Neural cell (in vitro differentiated cells): ENCODE measurements at regions not wholly inside any gene's neighbourhood (a gene's known extent, or its start where the extent isn't known, plus 50 kb on each side); places are given as distances from the start of the nearest gene placed in this dataset.
A peak's percentile ranks its signal among the peaks of the same experiment; 100 is the strongest.

Experiments used
- H2AFZ ChIP-seq: fragments of 200-600, 300-800 bp; sonication (generic), shearing (Covaris generic); 2 replicates; pipeline ENCODE4 v1.6.0; 2014; ENCODE audit warnings: low read depth, mild to moderate bottlenecking, antibody characterized with exemption, low read length, moderate library complexity
- H3F3A ChIP-seq: fragments of 200-600 bp; shearing (Covaris generic); 2 replicates; pipeline ENCODE4 v1.6.1; 2016; ENCODE audit warnings: mild to moderate bottlenecking, moderate library complexity, mixed read lengths, antibody characterized with exemption, low read length; ENCODE audit not compliant: insufficient read depth, poor library complexity, severe bottlenecking
- H3K27ac ChIP-seq: fragments of 200-600, 300-800 bp; sonication (generic), shearing (Covaris generic); 2 replicates; pipeline ENCODE4 v1.5.1; 2014; ENCODE audit warnings: mild to moderate bottlenecking, low read length, moderate library complexity
- H3K27me3 ChIP-seq: fragments of 300-800, 200-600 bp; sonication (generic), shearing (Covaris generic); 2 replicates; pipeline ENCODE4 v1.6.0; 2014; ENCODE audit warnings: mild to moderate bottlenecking, low read depth, low read length, moderate library complexity; ENCODE audit not compliant: insufficient read depth
- H3K36me3 ChIP-seq: fragments of 300-800, 200-600 bp; sonication (generic), shearing (Covaris generic); 2 replicates; pipeline ENCODE4 v1.5.1; 2014; ENCODE audit warnings: mild to moderate bottlenecking, antibody characterized with exemption, low read length, moderate library complexity; ENCODE audit not compliant: insufficient read depth
- H3K4me2 ChIP-seq: fragments of 300-800, 200-600 bp; sonication (generic), shearing (Covaris generic); 2 replicates; pipeline ENCODE4 v1.6.0; 2014; ENCODE audit warnings: mild to moderate bottlenecking, low read length
- H3K4me3 ChIP-seq: fragments of 300-800, 200-600 bp; sonication (generic), shearing (Covaris generic); 2 replicates; pipeline ENCODE4 v1.5.1; 2014; ENCODE audit warnings: mild to moderate bottlenecking, low read length, moderate library complexity
- H3K79me2 ChIP-seq: fragments of 200-600 bp; shearing (Covaris generic); replicated peaks from 2 replicates; pipeline ENCODE4 v1.6.0; 2014; ENCODE audit warnings: mild to moderate bottlenecking, low read length, moderate library complexity; ENCODE audit not compliant: insufficient read depth
- H3K9ac ChIP-seq: fragments of 300-800, 200-600 bp; sonication (generic), shearing (Covaris generic); 2 replicates; pipeline ENCODE4 v1.6.1; 2016; ENCODE audit warnings: mild to moderate bottlenecking, low read length, mixed read lengths
- H3K9me2 ChIP-seq: fragments of 200-600 bp; shearing (Covaris generic); 2 replicates; pipeline ENCODE4 v1.6.1; 2016; ENCODE audit warnings: mild to moderate bottlenecking, low read length, mixed read lengths; ENCODE audit not compliant: insufficient read depth
- H3K9me3 ChIP-seq: fragments of 200-600, 300-800 bp; sonication (generic), shearing (Covaris generic); 2 replicates; pipeline ENCODE4 v1.6.1; 2016; ENCODE audit warnings: mild to moderate bottlenecking, mixed run types, low read length, moderate library complexity, mixed read lengths
- H4K20me1 ChIP-seq: fragments of 200-600 bp; shearing (Covaris generic); 2 replicates; pipeline ENCODE4 v1.6.1; 2016; ENCODE audit warnings: mild to moderate bottlenecking, mixed run types; ENCODE audit not compliant: insufficient read depth
- CTCF ChIP-seq: fragments of 450-650 bp; IDR thresholded peaks from 2 replicates; pipeline ENCODE4 v1.5.1; 2014; ENCODE audit warnings: antibody characterized with exemption, mild to moderate bottlenecking, moderate library complexity; ENCODE audit not compliant: poor library complexity, severe bottlenecking
- EP300 ChIP-seq: fragments of 450-650 bp; conservative IDR thresholded peaks from 2 replicates; pipeline ENCODE4 v1.6.1; 2014; ENCODE audit warnings: antibody characterized with exemption, mild to moderate bottlenecking, moderate library complexity; ENCODE audit not compliant: poor library complexity, severe bottlenecking
- EZH2 ChIP-seq: fragments of 200-600, 300-800 bp; shearing (Covaris generic), sonication (generic); IDR thresholded peaks from 2 replicates; pipeline ENCODE4 v1.6.1; 2014; ENCODE audit warnings: antibody characterized with exemption, low read length, borderline replicate concordance, mild to moderate bottlenecking; ENCODE audit not compliant: insufficient read depth, poor library complexity, severe bottlenecking
- MXI1 ChIP-seq: fragments of 450-650 bp; conservative IDR thresholded peaks from 2 replicates; pipeline ENCODE4 v1.6.1; 2014; ENCODE audit warnings: antibody characterized with exemption, mild to moderate bottlenecking; ENCODE audit not compliant: poor library complexity, severe bottlenecking
- POLR2AphosphoS5 ChIP-seq: IDR thresholded peaks from 2 replicates; pipeline ENCODE4 v1.6.1; 2012
- RAD21 ChIP-seq: fragments of 450-650 bp; conservative IDR thresholded peaks from 2 replicates; pipeline ENCODE4 v1.6.1; 2014; ENCODE audit warnings: antibody characterized with exemption, mild to moderate bottlenecking, moderate library complexity
- REST ChIP-seq: IDR thresholded peaks from 2 replicates; pipeline ENCODE4 v1.6.1; 2012; ENCODE audit warnings: borderline replicate concordance
- SMC3 ChIP-seq: fragments of 450-650 bp; conservative IDR thresholded peaks from 2 replicates; pipeline ENCODE4 v1.6.1; 2014; ENCODE audit warnings: antibody characterized with exemption, mild to moderate bottlenecking, moderate library complexity; ENCODE audit not compliant: poor library complexity
- TAF1 ChIP-seq: IDR thresholded peaks from 2 replicates; pipeline ENCODE4 v1.6.1; 2012; ENCODE audit warnings: low read depth

- TF ChIP-seq SMC3 = no peak
- no peak for TF ChIP-seq TAF1
- no peak for TF ChIP-seq EP300
- TF ChIP-seq POLR2AphosphoS5 = no peak
- no peak for TF ChIP-seq MXI1
- no peak for TF ChIP-seq CTCF
- TF ChIP-seq RAD21 = no peak
- no peak for TF ChIP-seq REST
- no peak for TF ChIP-seq EZH2
- Histone ChIP-seq H3K79me2 (no peaks in the 10 kb centered on the region), H3K4me2 (no peak overlapping the region), H4K20me1 (no peaks in the 10 kb centered on the region), H3K27me3 (no peaks in the 10 kb centered on the region), H3K36me3 (no peaks in the 10 kb centered on the region), H3K9me3 (no peaks in the 10 kb centered on the region), H3K9ac (no peak overlapping the region), H3K4me3 (no peak overlapping the region), H2AFZ (no peak overlapping the region), H3F3A (no peaks in the 10 kb centered on the region), H3K9me2 (no peaks in the 10 kb centered on the region), H3K27ac (no peak overlapping the region)
These were observed 141.5 kb upstream of the FBXL17 start for GRCh38 chr5:108523360-108523759.

- TF ChIP-seq EP300 = no peak
- peak; percentile 75 for TF ChIP-seq CTCF
- TF ChIP-seq RAD21 = peak; percentile 75
- TF ChIP-seq TAF1 = no peak
- peak; percentile 70 for TF ChIP-seq SMC3
- no peak for TF ChIP-seq POLR2AphosphoS5
- TF ChIP-seq EZH2 = no peak
- TF ChIP-seq REST = no peak
- no peak for TF ChIP-seq MXI1
- no peaks in the 10 kb centered on the region for H3K36me3 ChIP-seq
- H3K27ac ChIP-seq = no peak overlapping the region
- H3K4me2 ChIP-seq = no peak overlapping the region
- no peaks in the 10 kb centered on the region for H3K9me3 ChIP-seq
- H3K27me3 ChIP-seq = no peaks in the 10 kb centered on the region
- no peaks in the 10 kb centered on the region for H3K79me2 ChIP-seq
- H3K9me2 ChIP-seq = no peaks in the 10 kb centered on the region
- no peak overlapping the region for H2AFZ ChIP-seq
- H3K4me3 ChIP-seq = no peak overlapping the region
- H3K9ac ChIP-seq = no peak overlapping the region
- no peaks in the 10 kb centered on the region for H3F3A ChIP-seq
- H4K20me1 ChIP-seq = no peaks in the 10 kb centered on the region
These were observed 140.1 kb upstream of the FBXL17 start for GRCh38 chr5:108521841-108522506.
